K562 (cell line): ENCODE measurements at regions not wholly inside any gene's neighbourhood (a gene's known extent, or its start where the extent isn't known, plus 50 kb on each side); places are given as distances from the start of the nearest gene placed in this dataset.

Experiments
- ATAC-seq: fragments of 200-7000 bp; cut with Tn5 transposase; 3 replicates; pipeline ENCODE4 v1.9.1; 2020; ENCODE audit warnings: moderate library complexity
- BruUV-seq: library from RNA; stranded (reverse); fragments of 400-500 nt; replicated peaks from 2 replicates; lab custom pipeline; 2021; lab: Mats Ljungman, UMichigan
- CTCF ChIA-PET: fragments of 300-600 bp; formaldehyde crosslinking; extraction: SDS; loops from one replicate; lab custom pipeline; 2021; ENCODE audit warnings: low intra/inter-chr PET ratio; lab: Yijun Ruan, JAX
- POLR2A ChIA-PET: fragments of 300-600, 350-650 bp; sonication (Branson Sonifier 250); formaldehyde crosslinking; extraction: SDS; loops from one replicate; lab custom pipeline; 2021; ENCODE audit warnings: antibody characterized with exemption, inconsistent platforms; lab: Yijun Ruan, JAX
- DNase-seq, 4 experiments: peaks; one replicate each; pipeline versions ENCODE4 v3.0.0 to v3.0.0-alpha.2; 2011 to 2018; ENCODE audit warnings: low spot score in 3 of 4, mixed read lengths in 3 of 4; ENCODE audit errors: extremely low read depth in 1 of 4
- FAIRE-seq: peaks from 2 replicates; lab custom pipeline; 2011; peaks lifted over from hg19 to GRCh38; lab: Jason Lieb, UNC
- H2AFZ ChIP-seq: 2 replicates; pipeline ENCODE4 v1.6.0; 2011; ENCODE audit warnings: low read depth, low read length, control low read depth, inconsistent platforms
- H3K27ac ChIP-seq: fragments of 200-600 bp; 3 replicates; pipeline ENCODE4 v1.8.0; 2011; ENCODE audit warnings: low read depth, mild to moderate bottlenecking, control low read depth, inconsistent platforms, low read length, moderate library complexity, mixed read lengths; ENCODE audit errors: extremely low read depth
- H3K27me3 ChIP-seq, 2 experiments: fragments of 300-600 bp in 1 of 2; 2 replicates in 1 of 2; 3 replicates in 1 of 2; pipeline versions ENCODE4 v1.6.0 to v1.8.0; 2011; ENCODE audit warnings: inconsistent platforms in 2 of 2, low read length in 2 of 2, mild to moderate bottlenecking in 1 of 2, mixed read lengths in 1 of 2, moderate library complexity in 1 of 2; ENCODE audit not compliant: control insufficient read depth in 2 of 2, insufficient read depth in 2 of 2
- H3K36me3 ChIP-seq: fragments of 300-600 bp; 3 replicates; pipeline ENCODE4 v1.8.0; 2011; ENCODE audit warnings: mild to moderate bottlenecking, low read length, inconsistent platforms; ENCODE audit not compliant: control insufficient read depth, insufficient read depth
- H3K4me1 ChIP-seq, 2 experiments: fragments of 200-600 bp in 1 of 2; replicated peaks in 1 of 2; 2 replicates in 1 of 2; 3 replicates in 1 of 2; pipeline versions ENCODE4 v1.5.1 to v1.8.0; 2011; ENCODE audit warnings: inconsistent platforms in 2 of 2, low read length in 2 of 2, mild to moderate bottlenecking in 1 of 2, mixed read lengths in 1 of 2, moderate library complexity in 1 of 2; ENCODE audit not compliant: control insufficient read depth in 2 of 2, insufficient read depth in 2 of 2
- H3K4me2 ChIP-seq: 2 replicates; pipeline ENCODE4 v1.6.1; 2011; ENCODE audit warnings: low read length, control low read depth, inconsistent platforms, mixed read lengths; ENCODE audit not compliant: insufficient read depth
- H3K4me3 ChIP-seq: fragments of 200-600 bp; sonication (generic), shearing (Covaris generic); 2 replicates; pipeline ENCODE4 v1.5.1; 2016; ENCODE audit warnings: control low read depth, inconsistent platforms
- H3K79me2 ChIP-seq: fragments of 200-600 bp; 3 replicates; pipeline ENCODE4 v1.8.0; 2011; ENCODE audit warnings: low read length, inconsistent platforms; ENCODE audit not compliant: control insufficient read depth, insufficient read depth
- H3K9ac ChIP-seq, 2 experiments: 2 replicates each; pipeline versions ENCODE4 v1.6.0 to v1.6.1; 2011; ENCODE audit warnings: low read depth in 2 of 2, low read length in 2 of 2, control low read depth in 1 of 2, inconsistent platforms in 1 of 2, mild to moderate bottlenecking in 1 of 2, mixed read lengths in 1 of 2; ENCODE audit not compliant: insufficient read depth in 1 of 2
- H3K9me1 ChIP-seq: one replicate; pipeline ENCODE4 v1.6.0; 2011; ENCODE audit warnings: inconsistent platforms, mild to moderate bottlenecking, low read length, moderate library complexity; ENCODE audit not compliant: control insufficient read depth, insufficient read depth
- H3K9me3 ChIP-seq: replicated peaks from 2 replicates; pipeline ENCODE4 v1.5.1; 2011; ENCODE audit warnings: low read depth, low read length, inconsistent platforms; ENCODE audit not compliant: control insufficient read depth, insufficient read depth
- H4K20me1 ChIP-seq: replicated peaks from 2 replicates; pipeline ENCODE4 v1.6.1; 2011; ENCODE audit warnings: low read length, inconsistent platforms, mixed read lengths; ENCODE audit not compliant: control insufficient read depth, insufficient read depth
- ELF2 ChIP-seq: fragments of 250-450 bp; sonication (Bioruptor Pico); IDR thresholded peaks from 2 replicates; pipeline ENCODE4 v1.5.0; 2021; ENCODE audit warnings: mild to moderate bottlenecking
- KLF1 ChIP-seq: fragments of 450-650 bp; IDR thresholded peaks from 2 replicates; pipeline ENCODE4 v1.6.1; 2016; ENCODE audit warnings: missing genetic modification characterization, missing compliant biosample characterization
- POLR3G ChIP-seq: IDR thresholded peaks from 2 replicates; pipeline ENCODE4 v1.6.1; 2011; ENCODE audit not compliant: insufficient read length, insufficient replicate concordance; ENCODE audit errors: extremely low read depth
- SMAD3 ChIP-seq: fragments of 450-650 bp; formaldehyde crosslinking; conservative IDR thresholded peaks from 2 replicates; pipeline ENCODE4 v1.4.0; 2020; ENCODE audit warnings: mild to moderate bottlenecking
- ZNF175 ChIP-seq: fragments of 200-800 bp; sonication (Bioruptor generic); IDR thresholded peaks from 2 replicates; pipeline ENCODE4 v1.6.1; 2016; ENCODE audit warnings: low read depth, mild to moderate bottlenecking, missing genetic modification characterization, missing compliant biosample characterization
- WGBS: fragments of 100-300 bp; shearing (Covaris generic); methylation state at CpG from one replicate; pipeline ENCODE4 v1.1.6; 2016; ENCODE audit warnings: low coverage, mixed read lengths; ENCODE audit not compliant: insufficient coverage; ENCODE audit errors: missing lambda C conversion rate; 5-methylcytosine and 5-hydroxymethylcytosine counted together
- in situ Hi-C: fragments of 300-500 bp; cut with MboI; formaldehyde crosslinking; loops from 4 replicates; pipeline ENCODE4 v1.15.0; 2018; ENCODE audit warnings: inconsistent platforms, mixed read lengths
- intact Hi-C: fragments of 100-400 bp; cut with micrococcal nuclease; formaldehyde crosslinking; loops from 2 replicates; pipeline ENCODE4 v1.14.2; 2022
- TF ChIP-seq, protein P1 (sequence below): fragments of 200-800 bp; sonication (Bioruptor generic); IDR thresholded peaks from 2 replicates; pipeline ENCODE4 v1.6.1; 2017; ENCODE audit warnings: missing genetic modification characterization, missing compliant biosample characterization

DNA sequence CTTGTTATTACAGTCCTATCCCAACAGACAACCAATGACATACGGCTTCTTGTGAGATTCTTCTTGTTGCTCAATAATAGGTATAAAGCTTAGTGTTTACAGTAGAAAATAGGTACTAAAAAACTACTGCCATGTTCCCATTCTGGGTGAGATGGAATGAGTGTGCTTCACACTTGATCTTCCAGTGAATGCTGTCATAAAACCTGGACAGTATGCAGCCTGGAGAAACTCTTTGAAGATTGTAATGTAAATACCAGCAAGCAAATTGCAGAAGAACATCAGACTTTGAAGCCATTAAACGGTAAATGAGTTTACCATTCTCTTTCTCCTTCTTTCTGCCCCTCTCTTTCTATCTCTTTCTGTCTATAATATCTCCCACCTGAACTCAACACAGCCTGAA lies 663.7 kb upstream of the COBL start:
- intact Hi-C loops: no loop called here
- Histone ChIP-seq H2AFZ (no peak overlapping the region), H3K4me3 (no peak overlapping the region), H3K9me1 (no peaks in the 10 kb centered on the region), H3K4me2 (no peak overlapping the region), H3K79me2 (no peaks in the 10 kb centered on the region), H3K27ac (no peak overlapping the region), H3K9ac (no peak overlapping the region), H3K9me3 (no peaks in the 10 kb centered on the region), H3K4me1 (no peaks in the 10 kb centered on the region), H3K36me3 (no peaks in the 10 kb centered on the region), H3K27me3 (no peaks in the 10 kb centered on the region), H4K20me1 (no peaks in the 10 kb centered on the region)
- no peak for ATAC-seq
- POLR2A ChIA-PET: no interaction called here
- BruUV-seq: no TSS peak
- 3% methylated on average over 2 of the region's 2 CpGs for WGBS
- no peak for FAIRE-seq
- in situ Hi-C loops: no loop called here
- CTCF ChIA-PET: no interaction called here
- no peak for DNase-seq
- TF ChIP-seq KLF1 (tag): no peak
- TF ChIP-seq POLR3G: no peak
- TF ChIP-seq, protein P1, sequence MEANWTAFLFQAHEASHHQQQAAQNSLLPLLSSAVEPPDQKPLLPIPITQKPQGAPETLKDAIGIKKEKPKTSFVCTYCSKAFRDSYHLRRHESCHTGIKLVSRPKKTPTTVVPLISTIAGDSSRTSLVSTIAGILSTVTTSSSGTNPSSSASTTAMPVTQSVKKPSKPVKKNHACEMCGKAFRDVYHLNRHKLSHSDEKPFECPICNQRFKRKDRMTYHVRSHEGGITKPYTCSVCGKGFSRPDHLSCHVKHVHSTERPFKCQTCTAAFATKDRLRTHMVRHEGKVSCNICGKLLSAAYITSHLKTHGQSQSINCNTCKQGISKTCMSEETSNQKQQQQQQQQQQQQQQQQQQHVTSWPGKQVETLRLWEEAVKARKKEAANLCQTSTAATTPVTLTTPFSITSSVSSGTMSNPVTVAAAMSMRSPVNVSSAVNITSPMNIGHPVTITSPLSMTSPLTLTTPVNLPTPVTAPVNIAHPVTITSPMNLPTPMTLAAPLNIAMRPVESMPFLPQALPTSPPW (CRISPR knock-in tag): no peak
- no peak for TF ChIP-seq ELF2 (CRISPR knock-in tag)
- no peak for TF ChIP-seq SMAD3 (CRISPR knock-in tag)
- no peak for TF ChIP-seq ZNF175 (CRISPR knock-in tag)
